ENCODE measurements at regions not wholly inside any gene's neighbourhood (a gene's known extent, or its start where the extent isn't known, plus 50 kb on each side); places are given as distances from the start of the nearest gene placed in this dataset.

GRCh38 chr13:64930636-64931035, 2299.5 kb downstream of the PCDH9 start:
- TF ChIP-seq CTCF (IDR thresholded peaks at IDR 0.05; ENCODE audit: insufficient read depth, low read length, poor library complexity, severe bottlenecking) (no peak), EZH2phosphoT487 (conservative IDR thresholded peaks at IDR 0.05; ENCODE audit: low read length) (no peak)

Measured in SU-DHL-6 (cell line).